Skin of body (tissue), 1 donor: ENCODE measurements at regions not wholly inside any gene's neighbourhood (a gene's known extent, or its start where the extent isn't known, plus 50 kb on each side); places are given as distances from the start of the nearest gene placed in this dataset.
"Not testable (repeated sequence)": the region's sequence is repeated elsewhere in the genome, so short reads cannot be mapped to it uniquely, and the experiment has no call there.

ENCODE experiments used
- DNase-seq: peaks from one replicate; lab custom pipeline; 2025; lab: John Stamatoyannopoulos, UW

DNA sequence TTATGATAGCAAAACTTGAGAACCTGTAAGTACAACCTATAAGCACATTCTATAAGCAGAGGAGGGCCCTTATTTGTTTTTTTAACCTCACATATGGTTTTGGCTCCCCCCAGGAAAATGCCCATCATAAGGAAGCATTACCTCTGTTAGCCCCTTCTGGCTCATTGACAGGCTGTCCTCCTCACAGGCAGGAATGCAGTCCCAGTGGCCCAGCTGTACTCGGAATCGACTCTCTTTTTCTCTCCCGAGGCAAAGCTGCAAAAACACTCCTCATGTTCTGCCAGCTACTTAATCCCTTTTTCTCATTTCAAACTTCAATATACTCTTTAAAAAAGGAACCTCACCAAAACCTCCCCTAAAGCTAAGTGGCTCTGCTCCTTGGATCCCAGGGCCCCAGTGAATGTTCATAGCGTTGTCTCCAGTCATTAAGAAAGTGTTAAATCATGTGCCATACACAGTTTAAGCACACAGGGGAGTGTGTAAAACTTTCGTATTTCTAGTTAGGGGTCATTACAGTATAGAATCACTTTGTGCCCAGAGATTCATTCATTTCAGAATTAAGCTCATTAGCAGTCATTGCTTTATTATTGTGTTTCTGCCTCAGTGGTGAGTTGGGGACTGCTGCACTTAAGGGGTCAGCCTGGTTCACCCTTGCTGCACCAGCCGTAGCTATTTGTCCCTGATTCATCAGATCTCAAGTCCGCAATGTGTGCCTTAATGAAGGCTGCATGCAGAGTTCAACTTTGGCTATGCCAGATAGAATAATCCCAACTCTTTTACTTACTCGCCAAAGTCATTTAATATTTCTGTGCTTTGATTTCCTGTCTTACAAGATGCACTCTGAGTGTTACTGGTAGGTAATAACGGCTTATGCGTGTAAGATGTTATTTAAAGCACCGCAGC, 57.6 kb downstream of the JRKL start:
- no peak for DNase-seq

DNA sequence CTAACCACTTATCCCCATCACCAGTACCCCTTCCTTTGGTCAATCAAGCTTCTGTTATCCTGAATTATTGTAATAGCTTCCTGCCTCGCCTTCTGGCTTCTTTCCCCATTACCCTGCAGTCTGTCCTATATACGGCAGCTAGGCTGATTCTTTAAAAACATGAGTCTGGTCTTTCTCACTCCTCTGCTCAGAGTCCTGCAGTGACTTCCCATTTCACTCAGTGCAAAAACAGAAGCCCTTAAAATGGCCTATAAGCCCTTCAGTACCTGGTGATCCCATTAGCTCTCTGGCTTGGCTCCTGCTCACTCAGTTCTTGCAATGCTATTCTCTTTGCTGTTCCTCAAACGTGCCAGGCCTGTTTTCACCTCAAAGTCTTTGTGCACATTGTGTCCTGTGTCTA, 58.4 kb downstream of the JRKL start:
- no peak for DNase-seq

DNA sequence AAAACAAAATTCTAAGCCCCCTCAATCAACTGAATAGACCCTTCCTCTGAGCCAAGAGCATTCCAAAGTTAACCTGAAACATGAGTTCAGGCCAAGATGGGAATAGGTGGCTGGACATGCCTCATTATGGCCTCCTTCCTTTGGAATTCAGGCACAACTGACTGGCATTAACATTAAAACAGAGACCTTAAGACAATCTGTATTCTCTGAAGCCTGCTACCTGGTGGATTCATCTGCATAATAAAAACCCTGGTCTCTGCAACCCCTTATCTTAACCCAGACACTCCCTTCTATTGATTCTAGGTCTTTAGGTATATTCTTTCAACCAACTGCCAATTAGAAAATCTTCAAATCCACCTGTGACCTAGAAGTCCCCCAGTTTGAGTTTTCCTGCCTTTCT, 66.3 kb downstream of the JRKL start:
- DNase-seq = no peak

DNA sequence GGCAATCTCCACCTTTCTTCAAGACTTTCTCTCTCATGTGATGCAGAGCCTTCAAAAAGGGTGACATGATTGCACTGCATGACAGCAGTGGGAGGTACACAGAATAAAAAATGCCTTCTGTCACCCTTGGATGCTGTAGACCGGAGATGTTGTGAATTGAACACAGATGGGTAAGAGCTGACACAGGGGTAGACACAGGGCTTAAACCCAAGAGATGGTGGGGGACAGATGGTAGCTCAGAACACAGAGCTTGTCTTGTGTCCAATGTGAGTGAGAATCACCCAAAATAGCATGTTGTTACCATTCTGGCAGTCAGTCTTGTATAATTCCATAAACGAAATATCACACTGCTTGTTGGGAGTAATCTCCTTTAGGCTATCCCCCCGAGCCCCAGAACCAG, 69.9 kb downstream of the JRKL start:
- no peak for DNase-seq

DNA sequence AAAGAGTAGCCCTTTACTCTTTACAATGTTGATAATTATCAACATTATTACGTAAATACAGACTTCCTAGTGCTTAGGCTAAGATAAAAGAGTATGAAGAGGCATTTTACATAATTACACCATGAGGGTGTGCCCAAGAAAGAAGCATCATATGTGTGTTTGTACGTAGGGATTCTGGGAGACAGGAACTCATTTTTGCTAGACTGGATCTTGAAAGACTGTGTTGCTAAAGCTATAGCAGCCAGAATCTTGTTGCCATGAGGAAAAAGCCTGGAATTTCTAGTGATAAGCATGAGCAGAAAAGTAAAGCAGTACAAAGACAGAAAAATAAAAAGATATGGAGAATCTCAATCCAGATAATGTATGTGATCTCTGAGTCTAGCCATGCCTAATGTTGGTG, 72.1 kb downstream of the JRKL start:
- DNase-seq = no peak

DNA sequence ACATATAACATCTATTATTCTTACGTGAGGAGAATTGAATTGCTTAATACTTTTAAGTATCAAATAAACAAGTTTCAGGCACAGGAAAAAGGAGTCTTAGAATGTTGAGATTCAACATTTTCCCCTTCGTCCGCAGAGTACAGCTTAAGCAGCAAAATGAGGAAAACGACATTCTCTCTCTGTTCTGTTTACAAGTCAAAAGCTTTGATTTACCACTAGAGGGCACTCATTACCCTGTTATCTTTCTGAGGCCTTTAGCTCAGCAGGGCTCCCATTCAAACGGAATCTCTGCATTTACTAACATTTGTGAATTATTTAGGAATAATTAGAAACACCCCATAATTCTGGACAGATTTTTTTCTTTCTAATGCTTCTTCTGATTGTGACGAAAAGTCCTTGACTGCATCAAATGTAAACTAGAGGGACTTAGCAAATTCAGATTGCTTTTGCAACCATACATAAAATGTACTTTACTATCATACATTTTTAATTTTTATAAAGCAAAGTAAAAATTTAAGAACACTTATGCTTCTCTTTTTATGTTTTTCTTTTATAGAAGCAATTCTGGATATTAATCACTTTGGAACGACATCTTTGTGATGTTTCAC, 75.0 kb downstream of the JRKL start:
- DNase-seq = peak; percentile 80

DNA sequence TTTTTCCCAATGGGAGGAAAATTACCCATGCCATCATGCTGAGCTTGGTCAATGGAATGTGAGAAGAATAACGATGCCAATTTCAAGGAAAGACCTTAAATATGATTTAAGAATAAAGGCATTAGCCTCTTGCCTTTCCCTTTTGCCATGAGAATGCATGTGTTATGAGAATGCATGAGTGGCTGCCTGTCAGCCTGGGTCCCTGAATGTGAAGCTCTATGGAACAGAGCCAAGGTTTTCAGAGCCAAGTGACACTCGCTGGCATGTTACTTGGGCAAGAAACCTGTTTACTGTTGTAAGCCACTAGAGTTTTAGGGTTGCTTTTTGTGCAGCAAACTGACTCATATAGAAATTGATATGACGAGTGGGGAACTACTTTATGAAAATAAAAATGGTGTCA, 75.7 kb downstream of the JRKL start:
- DNase-seq = no peak

DNA sequence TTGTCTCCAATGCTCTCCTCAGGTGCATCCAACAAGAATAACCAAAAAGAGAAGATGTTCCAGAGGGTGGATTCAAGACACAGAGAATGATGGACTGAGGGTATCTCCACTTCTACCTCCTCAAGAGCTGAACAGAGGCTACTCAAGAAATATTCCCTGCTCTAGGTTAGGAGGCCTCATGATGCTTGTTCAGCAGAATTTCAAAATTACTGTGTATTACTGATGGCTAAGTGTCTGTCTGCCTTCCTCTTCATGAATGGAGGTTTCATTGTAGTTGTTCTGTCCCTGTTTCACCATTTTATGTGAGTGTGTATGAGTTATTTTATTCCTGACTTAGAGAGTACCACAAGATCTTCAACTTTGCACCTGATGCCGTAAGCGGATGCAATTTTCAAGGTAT, 76.8 kb downstream of the JRKL start:
- no peak for DNase-seq

DNA sequence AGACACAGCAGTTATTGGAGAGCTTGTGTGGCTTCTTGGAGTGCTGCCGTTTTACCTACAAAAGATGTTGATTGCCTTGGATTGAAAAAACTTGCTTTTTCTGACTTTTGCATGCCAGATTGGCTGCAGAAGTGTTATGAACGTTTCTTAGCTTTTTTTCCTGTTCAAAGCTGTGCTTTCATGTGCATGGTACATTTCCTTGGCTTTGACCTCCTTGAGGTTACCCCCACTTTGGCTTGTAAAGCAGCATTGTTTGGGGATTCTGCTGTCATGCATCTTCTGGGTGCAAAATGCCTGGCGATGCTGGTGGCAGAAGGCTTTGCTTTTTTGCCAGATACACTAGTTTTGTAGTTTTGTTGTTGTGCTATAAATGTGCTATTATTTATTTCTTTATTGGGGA, 80.0 kb downstream of the JRKL start:
- no peak for DNase-seq

DNA sequence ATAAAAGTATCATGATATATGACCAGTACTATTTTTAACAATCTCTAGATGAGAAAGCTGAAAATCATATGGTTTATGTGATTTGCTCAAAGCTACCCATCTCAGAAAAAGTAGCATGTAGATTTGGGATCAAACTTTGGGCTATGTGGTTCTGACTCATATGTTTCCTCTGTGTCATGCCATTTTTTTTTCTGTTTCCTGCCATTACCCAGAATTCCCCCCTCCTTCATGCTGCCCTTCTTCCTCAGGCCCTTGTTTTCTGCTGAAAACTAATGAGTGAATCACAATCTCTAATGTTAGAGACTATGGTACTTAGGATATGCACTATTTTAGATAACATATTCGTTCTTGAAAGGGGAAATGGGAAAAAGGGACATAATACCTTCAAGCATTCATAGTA, 80.7 kb downstream of the JRKL start:
- DNase-seq = no peak

DNA sequence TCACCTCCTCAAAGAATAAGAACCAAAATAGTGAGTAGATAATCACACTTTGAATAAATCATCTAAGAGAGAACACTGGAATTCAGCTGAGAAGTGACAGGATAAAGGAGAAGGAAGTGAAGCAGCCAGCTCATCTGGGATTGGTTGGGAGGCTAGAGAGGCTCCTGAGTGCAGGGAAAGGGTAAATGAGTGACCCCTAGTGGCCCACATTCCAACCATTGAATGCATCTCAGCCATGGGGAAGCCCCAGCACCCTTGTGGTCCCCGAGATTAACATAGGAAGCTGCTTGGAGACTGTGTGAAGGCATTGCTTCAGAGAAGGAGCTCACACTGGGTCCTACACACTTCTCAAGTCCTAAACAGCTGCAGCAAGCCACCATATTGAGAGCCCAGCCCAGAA, 82.3 kb downstream of the JRKL start:
- DNase-seq = no peak

DNA sequence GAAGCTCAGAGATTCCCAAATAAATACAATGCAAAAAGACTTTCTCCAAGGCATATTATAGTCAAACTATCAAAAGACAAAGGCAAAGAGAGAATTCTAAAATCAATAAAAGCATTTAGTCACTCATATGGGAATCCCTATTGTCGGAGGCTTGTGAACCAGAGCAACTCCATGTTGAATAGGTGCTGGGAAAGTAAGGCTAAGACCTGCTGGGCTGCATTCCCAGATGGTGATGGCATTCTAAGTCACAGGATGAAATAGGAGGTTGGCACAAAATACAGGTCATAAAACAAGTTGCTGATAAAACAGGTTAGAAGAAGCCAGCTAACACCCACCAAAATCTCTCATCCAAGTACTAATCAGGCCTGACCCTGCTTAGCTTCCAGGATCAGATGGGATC, 84.5 kb downstream of the JRKL start:
- no peak for DNase-seq

DNA sequence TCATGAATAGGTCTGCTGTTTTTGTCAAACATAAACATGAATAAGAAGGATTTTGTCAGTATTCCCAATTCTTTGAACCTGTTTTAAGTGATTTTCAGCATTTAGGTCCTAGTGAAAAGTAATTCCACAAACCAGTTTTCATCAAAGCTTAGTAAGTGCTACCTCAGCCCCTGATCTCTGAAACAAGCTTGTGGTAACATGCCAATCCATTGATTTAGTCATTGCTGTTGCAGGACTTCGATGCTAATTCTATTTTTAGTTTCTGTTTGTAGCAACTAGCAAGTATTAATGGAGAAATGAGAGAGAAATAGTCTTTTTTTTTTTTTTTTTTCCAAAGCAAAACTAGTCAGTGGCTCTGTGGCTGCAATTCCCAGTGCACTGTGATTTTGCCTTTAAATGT, 91.4 kb downstream of the JRKL start:
- DNase-seq = no peak

DNA sequence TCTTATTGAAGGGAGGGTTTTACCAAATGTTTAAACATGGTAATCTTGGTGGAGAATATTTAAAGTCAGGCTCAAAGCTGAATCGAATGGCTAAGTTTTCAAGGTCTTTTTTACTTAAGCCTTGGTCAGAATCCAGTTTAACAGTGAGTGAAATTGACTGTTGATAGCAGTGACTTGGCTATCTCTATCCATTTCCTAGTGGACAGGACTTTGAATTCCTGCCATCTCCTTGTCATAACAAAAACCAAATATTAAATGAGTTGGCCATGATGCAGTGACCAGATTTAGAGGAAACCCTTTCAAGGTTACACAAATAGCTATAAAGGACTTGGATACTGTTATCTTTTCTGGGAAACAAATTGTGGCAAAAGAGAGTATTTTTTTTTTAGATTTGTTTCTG, 92.0 kb downstream of the JRKL start:
- no peak for DNase-seq

DNA sequence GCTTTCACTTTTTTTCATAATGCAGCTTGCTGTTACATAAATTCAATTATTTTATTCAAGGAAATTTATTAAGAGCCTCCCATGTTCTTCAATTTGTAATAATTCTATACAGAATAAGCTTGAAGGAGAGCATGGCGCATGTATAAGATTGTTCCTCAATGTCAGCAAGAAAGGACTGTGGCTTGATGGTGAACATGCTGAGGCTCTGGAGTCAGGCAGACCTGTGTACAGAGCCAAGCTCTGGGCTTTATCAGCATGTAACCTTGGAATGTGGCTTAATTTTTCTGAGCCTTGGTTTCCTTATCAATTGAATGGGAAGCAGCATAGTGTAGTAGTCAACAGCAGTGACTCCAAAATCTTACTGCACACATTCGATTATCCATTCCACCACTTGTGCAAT, 92.4 kb downstream of the JRKL start:
- no peak for DNase-seq

DNA sequence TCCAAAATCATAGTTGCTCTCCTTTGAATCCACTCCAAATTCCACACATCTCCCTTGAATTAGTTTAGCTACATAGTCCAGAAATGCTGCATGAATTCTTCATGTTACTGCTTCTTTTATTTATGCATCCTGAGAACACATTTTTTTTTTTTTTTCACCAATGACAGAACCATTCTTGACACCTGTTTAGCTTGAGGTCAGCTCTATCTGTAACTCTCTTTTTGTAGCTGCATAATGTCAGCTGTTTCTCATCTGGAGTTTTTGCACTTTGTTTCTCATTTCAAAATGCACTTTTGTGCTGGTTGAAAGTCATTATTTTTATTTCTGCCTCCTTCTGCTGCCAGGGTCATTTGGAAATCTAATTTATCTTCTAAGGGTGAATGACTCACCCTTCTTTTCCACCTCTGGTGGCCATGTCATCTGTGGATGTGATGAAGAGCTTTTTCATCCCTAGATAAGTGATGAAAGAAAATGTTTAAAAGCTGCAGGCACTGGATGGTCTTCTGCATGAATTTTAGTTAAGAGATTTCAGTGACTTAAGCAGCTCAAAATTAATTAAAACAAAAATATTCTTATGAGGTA, 93.7 kb downstream of the JRKL start:
- no peak for DNase-seq

DNA sequence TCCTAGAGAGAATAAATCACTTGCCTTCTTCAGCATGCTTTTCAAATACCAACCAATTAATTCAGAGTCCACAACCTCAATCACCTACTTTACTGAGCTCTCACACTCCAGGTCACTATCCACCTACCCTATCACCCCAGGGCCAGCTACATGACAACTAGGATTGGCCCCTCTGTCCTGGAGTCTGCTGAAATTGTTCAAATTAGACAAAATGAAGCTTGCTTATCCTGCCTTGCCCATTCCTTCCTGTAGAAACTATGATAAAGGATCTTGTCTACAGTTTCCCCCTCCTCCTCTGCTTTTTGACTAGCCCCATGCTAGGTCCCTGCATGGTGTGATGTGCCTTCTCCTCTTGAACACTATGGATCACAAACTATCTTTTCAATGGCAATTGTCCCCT, 94.5 kb downstream of the JRKL start:
- no peak for DNase-seq

DNA sequence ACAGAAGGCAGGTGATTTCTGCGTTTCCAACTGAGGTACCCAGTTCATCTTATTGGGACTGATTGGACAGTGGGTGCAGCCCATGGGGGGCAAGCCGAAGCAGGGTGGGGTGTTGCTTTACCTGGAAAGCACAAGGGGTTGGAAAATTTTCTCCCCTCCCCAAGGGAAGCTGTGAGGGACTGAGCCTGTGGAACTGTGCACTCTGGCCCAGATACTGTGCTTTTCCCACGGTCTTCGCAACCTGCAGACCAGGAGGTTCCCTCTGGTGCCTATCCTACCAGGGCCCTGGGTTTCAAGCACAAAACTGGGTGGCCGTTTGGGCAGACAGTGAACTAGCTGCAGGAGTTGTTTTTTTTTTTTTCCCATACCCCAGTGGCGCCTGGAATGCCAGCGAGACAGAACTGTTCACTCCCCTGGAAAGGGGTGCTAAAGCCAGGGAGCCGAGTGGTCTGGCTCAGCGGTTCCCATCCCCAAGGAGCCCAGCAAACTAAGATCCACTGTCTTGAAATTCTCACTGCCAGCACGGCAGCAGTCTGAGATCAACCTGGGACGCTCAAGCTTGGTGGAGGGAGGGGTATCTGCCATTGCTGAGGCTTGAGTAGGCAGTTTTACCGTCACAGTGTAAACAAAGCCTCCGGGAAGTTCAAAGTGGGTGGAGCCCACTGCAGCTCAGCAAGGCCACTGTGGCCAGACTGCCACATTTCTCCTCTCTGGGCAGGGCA, 97.2 kb downstream of the JRKL start:
- no peak for DNase-seq

DNA sequence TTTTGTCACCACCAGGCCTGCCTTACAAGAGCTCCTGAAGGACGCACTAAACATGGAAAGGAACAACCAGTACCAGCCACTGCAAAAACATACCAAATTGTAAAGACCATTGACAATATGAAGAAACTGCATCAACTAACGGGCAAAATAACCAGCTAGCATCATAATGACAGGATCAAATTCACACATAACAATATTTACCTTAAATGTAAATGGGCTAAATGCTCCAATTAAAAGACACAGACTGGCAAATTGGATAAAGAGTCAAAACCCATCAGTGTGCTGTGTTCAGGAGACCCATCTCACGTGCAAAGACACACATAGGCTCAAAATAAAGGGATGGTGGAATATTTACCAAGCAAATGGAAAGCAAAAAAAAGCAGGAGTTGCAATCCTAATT, 99.1 kb downstream of the JRKL start:
- not testable (repeated sequence) for DNase-seq

DNA sequence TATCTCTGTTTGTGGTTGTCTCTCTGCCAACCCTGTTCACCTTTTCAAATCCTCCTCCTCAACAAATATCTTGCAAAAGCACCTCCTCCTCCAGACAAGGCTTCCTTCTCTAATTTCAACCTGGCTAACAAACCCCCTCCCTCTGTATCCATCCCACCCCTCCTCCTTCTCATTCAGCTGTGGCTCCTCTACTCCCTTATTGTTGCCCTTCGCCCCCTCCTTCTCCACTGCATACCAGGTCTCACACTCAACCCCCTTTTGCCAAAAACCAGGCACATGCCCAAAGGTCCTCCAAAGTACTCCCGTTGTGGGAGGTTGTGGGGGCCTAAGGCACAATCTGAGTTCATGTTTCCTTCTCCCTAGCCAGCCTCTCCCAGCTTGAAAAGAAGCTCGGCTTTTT, 110.6 kb downstream of the JRKL start:
- DNase-seq = no peak

DNA sequence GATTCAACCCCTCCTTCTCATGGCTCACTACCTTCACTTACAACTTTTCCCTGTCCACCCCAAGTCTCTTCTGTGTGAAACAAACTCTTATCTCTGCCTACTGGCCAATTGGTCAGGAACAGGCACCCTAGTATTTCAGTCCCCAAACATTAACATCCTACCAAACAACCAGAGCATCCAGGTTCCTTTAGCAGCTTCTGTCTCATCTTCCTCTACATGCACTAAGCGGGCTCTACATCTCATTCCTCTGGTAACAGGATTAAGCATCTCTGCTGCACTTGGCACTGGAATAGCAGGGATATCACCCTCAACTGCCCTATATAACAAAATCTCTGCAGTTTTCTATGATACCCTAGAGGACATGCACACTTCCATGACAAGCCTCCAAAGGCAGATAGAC, 116.2 kb downstream of the JRKL start:
- DNase-seq = no peak

DNA sequence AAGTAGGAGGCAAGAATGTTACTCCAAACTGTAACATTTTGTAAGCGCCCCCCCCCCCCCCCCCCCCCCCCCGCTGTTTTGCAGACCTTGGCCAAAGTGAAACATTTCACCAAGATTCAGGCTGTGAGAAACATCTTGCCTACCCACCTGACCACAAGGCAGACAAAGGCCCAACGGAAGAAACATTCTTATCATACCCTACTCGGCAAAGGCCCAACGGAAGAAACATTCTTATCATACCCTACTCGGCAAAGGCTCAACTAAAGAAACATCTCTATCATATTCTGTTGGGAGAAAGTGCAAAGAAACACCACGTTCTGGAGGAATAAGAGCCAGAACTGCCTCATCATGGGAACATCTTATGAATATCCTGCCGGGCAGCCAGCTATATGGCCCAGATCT, 117.1 kb downstream of the JRKL start:
- no peak for DNase-seq
